ENCODE measurements at regions not wholly inside any gene's neighbourhood (a gene's known extent, or its start where the extent isn't known, plus 50 kb on each side); places are given as distances from the start of the nearest gene placed in this dataset.

DNA sequence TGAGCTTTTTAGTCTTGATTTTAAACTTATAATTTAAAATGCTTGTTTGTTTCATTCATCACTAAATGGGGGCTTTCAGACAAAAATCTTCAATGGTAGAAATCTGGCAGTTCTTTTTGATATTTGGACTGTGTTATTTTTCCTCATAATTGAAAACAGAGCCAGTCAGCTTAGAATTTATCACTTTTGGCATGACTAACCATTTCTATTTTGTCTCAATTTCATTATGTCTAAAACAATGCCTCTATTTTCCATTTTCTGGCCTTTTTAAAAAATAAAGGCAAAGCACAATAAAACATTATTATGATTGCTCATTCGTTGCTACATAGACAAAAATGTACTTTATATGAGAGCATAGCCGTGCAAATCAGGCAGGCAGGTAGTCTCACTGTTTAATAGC, 434.5 kb downstream of the XIRP2 start:
- H3K4me1 Mint-ChIP-seq, result no peaks in the 10 kb centered on the region
- peaks cover 3% of the 10 kb centered on the region for H3K27me3 Mint-ChIP-seq (ENCODE audit: low read depth, poor library complexity)
- no peak for DNase-seq
- H3K36me3 Mint-ChIP-seq (ENCODE audit: low read depth), result peaks cover 7% of the 10 kb centered on the region
- H3K9me3 Mint-ChIP-seq, result peaks cover 4% of the 10 kb centered on the region
- TF ChIP-seq, protein P1, sequence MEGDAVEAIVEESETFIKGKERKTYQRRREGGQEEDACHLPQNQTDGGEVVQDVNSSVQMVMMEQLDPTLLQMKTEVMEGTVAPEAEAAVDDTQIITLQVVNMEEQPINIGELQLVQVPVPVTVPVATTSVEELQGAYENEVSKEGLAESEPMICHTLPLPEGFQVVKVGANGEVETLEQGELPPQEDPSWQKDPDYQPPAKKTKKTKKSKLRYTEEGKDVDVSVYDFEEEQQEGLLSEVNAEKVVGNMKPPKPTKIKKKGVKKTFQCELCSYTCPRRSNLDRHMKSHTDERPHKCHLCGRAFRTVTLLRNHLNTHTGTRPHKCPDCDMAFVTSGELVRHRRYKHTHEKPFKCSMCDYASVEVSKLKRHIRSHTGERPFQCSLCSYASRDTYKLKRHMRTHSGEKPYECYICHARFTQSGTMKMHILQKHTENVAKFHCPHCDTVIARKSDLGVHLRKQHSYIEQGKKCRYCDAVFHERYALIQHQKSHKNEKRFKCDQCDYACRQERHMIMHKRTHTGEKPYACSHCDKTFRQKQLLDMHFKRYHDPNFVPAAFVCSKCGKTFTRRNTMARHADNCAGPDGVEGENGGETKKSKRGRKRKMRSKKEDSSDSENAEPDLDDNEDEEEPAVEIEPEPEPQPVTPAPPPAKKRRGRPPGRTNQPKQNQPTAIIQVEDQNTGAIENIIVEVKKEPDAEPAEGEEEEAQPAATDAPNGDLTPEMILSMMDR (IDR thresholded peaks at IDR 0.05), result no peak
- H3K27ac Mint-ChIP-seq, result no peak overlapping the region
- no peak overlapping the region for H3K4me3 Mint-ChIP-seq

DNA sequence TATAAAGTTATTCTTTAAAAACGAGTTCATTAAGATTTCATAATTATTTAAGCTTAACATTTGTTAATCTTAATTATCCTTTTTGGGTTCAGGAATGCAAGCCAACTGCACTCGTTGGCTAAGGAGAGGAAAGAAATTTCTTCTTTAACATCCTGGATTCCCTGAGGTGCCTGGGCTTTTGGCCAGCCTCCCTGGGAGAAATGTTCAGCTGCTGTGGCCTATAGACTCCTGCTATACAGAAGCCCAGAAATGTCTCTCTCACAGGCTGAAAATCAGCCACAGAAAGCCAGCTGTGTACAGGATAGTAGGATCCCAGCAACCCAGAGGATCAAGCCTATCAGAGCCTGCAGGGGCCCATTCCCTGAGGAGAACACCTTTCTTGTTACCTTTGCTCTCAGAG, 430.3 kb downstream of the XIRP2 start:
- no peak for DNase-seq
- peaks cover 7% of the 10 kb centered on the region for H3K36me3 Mint-ChIP-seq (ENCODE audit: low read depth)
- H3K4me1 Mint-ChIP-seq, result no peaks in the 10 kb centered on the region

DNA sequence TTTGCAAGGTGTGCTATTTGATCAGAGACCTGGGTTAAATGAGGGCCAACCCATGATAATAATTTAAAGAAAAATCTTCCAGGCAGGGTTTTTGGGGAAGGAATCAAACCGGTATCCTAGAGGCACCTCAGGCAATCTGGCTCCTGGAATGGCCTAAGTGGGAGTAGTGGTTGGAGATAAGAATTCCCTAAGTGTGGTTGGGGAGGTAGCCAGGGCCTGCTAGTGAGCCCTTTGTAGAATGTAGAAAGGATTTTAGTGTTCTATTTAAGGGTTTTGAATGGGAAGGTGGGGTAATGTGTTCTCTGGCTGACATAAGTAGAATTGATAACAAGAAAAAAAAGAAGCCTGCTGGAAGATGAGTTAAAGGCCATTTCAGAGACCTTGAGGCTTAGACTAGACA, 422.2 kb downstream of the XIRP2 start:
- H3K9me3 Mint-ChIP-seq, result no peaks in the 10 kb centered on the region
- peak overlapping the region; percentile 38 for H3K27ac Mint-ChIP-seq
- H3K4me3 Mint-ChIP-seq, result no peak overlapping the region
- peaks cover 6% of the 10 kb centered on the region for H3K4me1 Mint-ChIP-seq
- DNase-seq, result no peak
- TF ChIP-seq, protein P1 (IDR thresholded peaks at IDR 0.05), result no peak
- H3K36me3 Mint-ChIP-seq (ENCODE audit: low read depth), result no peaks in the 10 kb centered on the region
- H3K27me3 Mint-ChIP-seq (ENCODE audit: low read depth, poor library complexity), result no peaks in the 10 kb centered on the region

More for the DNA sequence above, 430.3 kb downstream of the XIRP2 start:
- peaks cover 3% of the 10 kb centered on the region for H3K27me3 Mint-ChIP-seq (ENCODE audit: low read depth, poor library complexity)
- no peak overlapping the region for H3K4me3 Mint-ChIP-seq
- H3K9me3 Mint-ChIP-seq, result peaks cover 7% of the 10 kb centered on the region
- TF ChIP-seq, protein P1 (IDR thresholded peaks at IDR 0.05), result no peak
- H3K27ac Mint-ChIP-seq, result no peak overlapping the region
